ENCODE measurements at regions not wholly inside any gene's neighbourhood (a gene's known extent, or its start where the extent isn't known, plus 50 kb on each side); places are given as distances from the start of the nearest gene placed in this dataset.
"Not testable (repeated sequence)": the region's sequence is repeated elsewhere in the genome, so short reads cannot be mapped to it uniquely, and the experiment has no call there.

- no peak for DNase-seq
- Mint-ChIP-seq H3K4me1 (ENCODE audit: low read depth) (peaks cover 6% of the 10 kb centered on the region), H3K9me3 (no peaks in the 10 kb centered on the region), H3K27me3 (no peaks in the 10 kb centered on the region), H3K36me3 (ENCODE audit: low read depth) (no peaks in the 10 kb centered on the region), H3K4me3 (no peak overlapping the region), H3K27ac (no peak overlapping the region)
- ChIA-PET CTCF (no interaction called here), POLR2A (no interaction called here)
- TF ChIP-seq, protein P1, sequence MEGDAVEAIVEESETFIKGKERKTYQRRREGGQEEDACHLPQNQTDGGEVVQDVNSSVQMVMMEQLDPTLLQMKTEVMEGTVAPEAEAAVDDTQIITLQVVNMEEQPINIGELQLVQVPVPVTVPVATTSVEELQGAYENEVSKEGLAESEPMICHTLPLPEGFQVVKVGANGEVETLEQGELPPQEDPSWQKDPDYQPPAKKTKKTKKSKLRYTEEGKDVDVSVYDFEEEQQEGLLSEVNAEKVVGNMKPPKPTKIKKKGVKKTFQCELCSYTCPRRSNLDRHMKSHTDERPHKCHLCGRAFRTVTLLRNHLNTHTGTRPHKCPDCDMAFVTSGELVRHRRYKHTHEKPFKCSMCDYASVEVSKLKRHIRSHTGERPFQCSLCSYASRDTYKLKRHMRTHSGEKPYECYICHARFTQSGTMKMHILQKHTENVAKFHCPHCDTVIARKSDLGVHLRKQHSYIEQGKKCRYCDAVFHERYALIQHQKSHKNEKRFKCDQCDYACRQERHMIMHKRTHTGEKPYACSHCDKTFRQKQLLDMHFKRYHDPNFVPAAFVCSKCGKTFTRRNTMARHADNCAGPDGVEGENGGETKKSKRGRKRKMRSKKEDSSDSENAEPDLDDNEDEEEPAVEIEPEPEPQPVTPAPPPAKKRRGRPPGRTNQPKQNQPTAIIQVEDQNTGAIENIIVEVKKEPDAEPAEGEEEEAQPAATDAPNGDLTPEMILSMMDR (IDR thresholded peaks at IDR 0.05), result no peak
- no peak for ATAC-seq
- intact Hi-C loops (cut with micrococcal nuclease), result no loop called here
These were observed 96.7 kb upstream of the SLC7A11 start for GRCh38 chr4:138338840-138339239.

DNA sequence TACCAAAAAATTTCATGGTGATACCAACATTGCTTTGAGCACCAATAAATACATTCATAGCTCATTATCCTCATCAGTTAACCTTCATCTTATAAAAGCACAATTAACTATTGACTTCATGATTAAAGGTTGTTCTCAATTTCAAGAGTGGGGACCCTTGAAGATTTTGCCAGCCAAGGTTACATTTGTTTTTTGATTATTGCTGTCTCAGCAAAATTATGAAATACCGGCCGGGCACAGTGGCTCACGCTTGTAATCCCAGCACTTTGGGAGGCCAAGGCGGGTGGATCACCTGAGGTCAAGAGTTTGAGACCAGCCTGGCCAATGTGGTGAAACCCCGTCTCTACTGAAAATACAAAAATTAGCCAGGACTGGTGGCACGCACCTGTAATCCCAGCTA lies 96.1 kb upstream of the SLC7A11 start:
- H3K36me3 Mint-ChIP-seq (ENCODE audit: low read depth); ATAC-seq; H3K27me3 Mint-ChIP-seq; CTCF ChIA-PET; H3K4me3 Mint-ChIP-seq; DNase-seq; H3K27ac Mint-ChIP-seq; H3K4me1 Mint-ChIP-seq (ENCODE audit: low read depth); H3K9me3 Mint-ChIP-seq; POLR2A ChIA-PET; intact Hi-C loops (cut with micrococcal nuclease): not testable (repeated sequence)

DNA sequence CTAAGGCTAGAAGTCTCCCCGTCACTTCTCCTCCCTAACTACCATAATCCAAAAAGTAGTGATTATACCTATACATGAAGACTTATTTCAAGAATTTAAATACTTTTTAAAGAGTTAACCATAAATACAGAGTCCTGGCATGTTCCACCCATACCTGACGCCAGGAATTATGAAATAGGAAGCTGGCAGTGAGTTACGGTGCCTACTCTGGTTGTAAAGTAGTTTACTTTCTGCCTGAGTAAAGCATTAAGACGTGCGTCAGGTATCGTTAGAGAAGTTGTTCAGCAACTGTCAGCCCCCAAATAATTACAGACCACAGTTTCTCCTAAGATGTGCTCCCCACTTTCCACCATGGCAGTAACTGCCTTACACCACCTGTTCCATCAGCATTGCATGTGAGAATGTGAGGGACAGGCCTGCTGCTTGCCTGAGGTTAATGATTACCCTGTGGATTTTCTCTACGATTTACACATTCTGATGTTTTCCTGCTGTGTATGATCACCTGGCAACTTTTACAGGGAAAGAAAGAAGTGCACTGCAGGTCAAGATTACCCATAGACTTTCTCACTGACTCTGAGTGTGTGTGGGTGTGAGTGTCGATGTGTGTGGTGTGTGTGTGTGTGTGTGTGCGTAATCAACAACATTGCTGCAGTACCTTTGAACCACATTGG lies 92.3 kb upstream of the SLC7A11 start:
- no peaks in the 10 kb centered on the region for H3K36me3 Mint-ChIP-seq (ENCODE audit: low read depth)
- TF ChIP-seq, protein P1 (IDR thresholded peaks at IDR 0.05), result no peak
- ChIA-PET POLR2A (no interaction called here), CTCF (no interaction called here)
- no peak overlapping the region for H3K27ac Mint-ChIP-seq
- DNase-seq, result no peak
- intact Hi-C loops (cut with micrococcal nuclease), result no loop called here
- H3K4me1 Mint-ChIP-seq (ENCODE audit: low read depth), result no peaks in the 10 kb centered on the region
- no peaks in the 10 kb centered on the region for H3K9me3 Mint-ChIP-seq
- no peak for ATAC-seq
- H3K27me3 Mint-ChIP-seq, result no peaks in the 10 kb centered on the region
- no peak overlapping the region for H3K4me3 Mint-ChIP-seq

DNA sequence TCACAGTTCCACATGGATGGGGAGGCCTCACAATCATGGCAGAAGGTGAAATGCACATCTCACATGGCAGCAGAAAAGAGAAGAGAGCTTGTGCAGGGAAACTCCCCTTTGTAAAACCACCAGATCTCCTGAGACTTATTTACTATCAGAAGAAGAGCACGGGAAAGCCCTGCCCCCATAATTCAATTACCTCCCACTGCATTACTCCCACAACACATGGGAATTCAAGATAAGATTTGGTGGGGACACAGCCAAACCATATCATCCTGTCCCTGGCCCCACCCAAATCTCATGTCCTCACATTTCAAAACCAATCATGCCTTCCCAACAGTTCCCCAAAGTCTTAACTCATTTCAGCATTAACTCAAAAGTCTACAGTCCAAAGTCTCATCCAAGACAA lies 90.3 kb upstream of the SLC7A11 start:
- H3K36me3 Mint-ChIP-seq (ENCODE audit: low read depth); ATAC-seq; H3K9me3 Mint-ChIP-seq: not testable (repeated sequence)

DNA sequence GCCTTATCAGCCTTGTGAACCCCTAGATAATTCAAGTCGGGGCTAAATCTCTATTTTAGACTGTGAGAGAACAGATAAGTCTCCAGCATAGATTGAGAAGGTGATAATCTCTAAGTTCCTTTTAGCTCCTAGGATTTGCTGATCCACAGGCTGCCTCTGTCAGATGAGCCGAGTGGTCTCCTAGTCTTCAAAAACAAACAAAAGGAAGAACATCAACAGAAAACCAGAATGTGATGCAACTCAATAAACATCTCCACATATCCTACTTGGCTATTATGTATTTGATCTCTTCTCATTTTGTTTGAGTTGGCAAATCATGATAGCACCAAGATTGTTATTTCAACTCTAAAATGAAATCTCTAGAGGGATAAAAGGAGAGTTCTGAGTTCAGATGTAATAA lies 88.4 kb upstream of the SLC7A11 start:
- Mint-ChIP-seq H3K27me3 (no peaks in the 10 kb centered on the region), H3K4me3 (no peak overlapping the region), H3K36me3 (ENCODE audit: low read depth) (no peaks in the 10 kb centered on the region), H3K9me3 (no peaks in the 10 kb centered on the region), H3K27ac (no peak overlapping the region), H3K4me1 (ENCODE audit: low read depth) (peaks cover 2% of the 10 kb centered on the region)
- ChIA-PET CTCF (no interaction called here), POLR2A (no interaction called here)
- ATAC-seq (no peak), DNase-seq (no peak)
- TF ChIP-seq, protein P1 (IDR thresholded peaks at IDR 0.05), result no peak
- intact Hi-C loops (cut with micrococcal nuclease), result no loop called here

More for the DNA sequence above, 90.3 kb upstream of the SLC7A11 start:
- POLR2A ChIA-PET; H3K27me3 Mint-ChIP-seq; H3K27ac Mint-ChIP-seq; CTCF ChIA-PET; intact Hi-C loops (cut with micrococcal nuclease); H3K4me1 Mint-ChIP-seq (ENCODE audit: low read depth); H3K4me3 Mint-ChIP-seq; DNase-seq: not testable (repeated sequence)

GRCh38 chr4:138329506-138330070 lies 87.4 kb upstream of the SLC7A11 start:
- Mint-ChIP-seq H3K4me3 (no peak overlapping the region), H3K9me3 (no peaks in the 10 kb centered on the region), H3K27ac (no peak overlapping the region), H3K27me3 (no peaks in the 10 kb centered on the region), H3K4me1 (ENCODE audit: low read depth) (peaks cover 2% of the 10 kb centered on the region), H3K36me3 (ENCODE audit: low read depth) (no peaks in the 10 kb centered on the region)
- TF ChIP-seq, protein P1 (IDR thresholded peaks at IDR 0.05), result no peak
- no peak for ATAC-seq
- ChIA-PET POLR2A (no interaction called here), CTCF (interaction anchor here (1.2 kb wide), 1 partner anchor 351 kb away, joined by 4 read pairs; no protein-coding TSS in a partner anchor)
- DNase-seq, result no peak
- intact Hi-C loops (cut with micrococcal nuclease), result no loop called here
